Choroid plexus epithelial cell (primary cell): ENCODE measurements at regions not wholly inside any gene's neighbourhood (a gene's known extent, or its start where the extent isn't known, plus 50 kb on each side); places are given as distances from the start of the nearest gene placed in this dataset.
"Not testable (repeated sequence)": the region's sequence is repeated elsewhere in the genome, so short reads cannot be mapped to it uniquely, and the experiment has no call there.

Experiments
- DNase-seq: peaks from one replicate; pipeline ENCODE4 v3.0.0-alpha.2; 2010; ENCODE audit warnings: low read depth
- H3K4me3 ChIP-seq: 2 replicates; pipeline ENCODE4 v1.5.1; 2011; ENCODE audit warnings: low read depth, mild to moderate bottlenecking, control low read depth, low read length, moderate library complexity
- CTCF ChIP-seq: conservative IDR thresholded peaks from 2 replicates; pipeline ENCODE4 v1.5.1; 2011; ENCODE audit warnings: low read depth, mild to moderate bottlenecking, control low read depth, inconsistent platforms, low read length, moderate library complexity

GRCh38 chr3:82392203-82392775 lies 630.8 kb upstream of the GBE1 start:
- H3K4me3 ChIP-seq, result no peak overlapping the region
- DNase-seq, result no peak
- no peak for TF ChIP-seq CTCF

DNA sequence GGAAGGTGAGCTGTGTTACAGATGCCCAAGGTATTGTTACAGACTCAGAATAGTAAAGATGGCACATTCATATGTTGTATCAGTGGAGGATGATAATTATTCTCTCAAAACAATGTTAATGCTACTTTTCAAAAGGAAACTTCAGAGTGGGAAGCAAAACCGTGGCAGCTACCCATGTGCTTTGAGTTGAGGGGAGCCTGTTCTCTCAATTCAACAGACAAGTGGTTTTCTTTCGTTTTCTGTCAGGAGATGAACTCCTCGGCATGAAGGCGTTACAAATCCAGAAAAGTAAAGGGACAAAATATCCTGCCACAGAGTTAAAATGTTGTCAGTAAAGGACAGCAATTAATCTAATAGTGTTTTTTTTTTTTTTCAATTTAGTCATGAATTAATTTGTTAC lies 629.4 kb upstream of the GBE1 start:
- DNase-seq, result no peak
- no peak for TF ChIP-seq CTCF

DNA sequence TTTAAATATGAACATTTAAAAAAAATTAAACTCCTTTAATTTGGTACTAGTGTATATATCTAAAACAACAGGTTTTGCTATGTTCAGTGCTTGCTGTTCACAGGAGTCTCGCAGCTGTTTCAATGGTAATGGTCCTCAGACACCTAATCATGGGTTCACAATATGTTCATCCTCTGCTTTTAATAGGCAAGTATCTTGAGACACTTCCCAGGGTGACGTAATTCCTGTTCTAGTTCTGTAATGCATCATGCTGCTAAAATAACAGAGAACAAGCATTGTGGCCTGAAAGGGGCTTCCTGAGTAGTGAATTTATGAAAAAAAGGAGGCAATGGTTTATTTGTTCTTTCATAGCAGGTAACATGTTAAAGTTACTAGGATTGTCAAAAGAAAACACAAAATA lies 625.2 kb upstream of the GBE1 start:
- no peak for TF ChIP-seq CTCF
- no peak overlapping the region for H3K4me3 ChIP-seq

More for the DNA sequence above, 629.4 kb upstream of the GBE1 start:
- no peak overlapping the region for H3K4me3 ChIP-seq

DNA sequence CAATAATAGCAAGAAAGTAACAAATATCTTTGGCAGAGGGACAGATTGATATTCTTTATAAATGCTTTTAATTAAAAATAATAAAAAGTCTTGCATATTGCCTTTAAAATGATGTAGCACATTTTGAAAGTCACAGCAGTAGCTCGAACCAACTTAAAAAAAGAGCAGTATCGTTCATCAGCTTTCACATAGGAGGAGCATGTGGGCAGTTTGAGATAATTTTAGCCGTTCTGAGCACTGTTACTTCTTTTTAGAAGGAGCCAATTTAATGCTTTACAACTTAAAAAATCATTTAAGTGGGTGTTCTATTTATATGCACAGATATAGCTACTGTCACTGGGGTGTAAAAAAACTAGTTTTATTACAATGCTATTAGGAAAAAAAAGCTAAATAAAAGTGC lies 622.7 kb upstream of the GBE1 start:
- H3K4me3 ChIP-seq, result no peak overlapping the region
- TF ChIP-seq CTCF, result no peak
- no peak for DNase-seq

More for the DNA sequence above, 625.2 kb upstream of the GBE1 start:
- DNase-seq, result peak; percentile 41

GRCh38 chr3:82382831-82383230 lies 621.4 kb upstream of the GBE1 start:
- no peak for DNase-seq
- H3K4me3 ChIP-seq, result no peak overlapping the region
- TF ChIP-seq CTCF, result no peak

DNA sequence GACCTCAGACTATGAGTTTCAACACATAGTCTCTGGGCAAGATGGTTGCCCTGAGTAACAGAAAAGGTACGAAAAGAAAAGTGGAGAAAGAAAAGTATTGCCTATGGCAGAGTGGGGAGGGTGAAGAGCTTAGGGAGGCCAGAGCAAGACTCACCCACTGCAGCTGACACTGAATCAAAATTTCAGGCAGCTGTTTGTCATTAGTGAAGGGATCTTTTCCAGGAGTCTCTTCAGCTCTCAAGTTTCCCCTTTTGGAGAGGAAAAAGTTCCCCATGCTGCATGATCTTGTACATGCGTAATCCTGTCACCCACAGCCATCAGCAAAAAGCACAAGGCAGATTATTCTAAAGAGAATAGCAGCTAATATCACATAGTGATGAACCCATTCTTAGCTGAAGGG lies 616.9 kb upstream of the GBE1 start:
- TF ChIP-seq CTCF, result no peak
- DNase-seq, result no peak
- no peak overlapping the region for H3K4me3 ChIP-seq

- no peak overlapping the region for H3K4me3 ChIP-seq
- DNase-seq, result no peak
- TF ChIP-seq CTCF, result no peak
Observed at GRCh38 chr3:82376883-82377282, 615.4 kb upstream of the GBE1 start.

DNA sequence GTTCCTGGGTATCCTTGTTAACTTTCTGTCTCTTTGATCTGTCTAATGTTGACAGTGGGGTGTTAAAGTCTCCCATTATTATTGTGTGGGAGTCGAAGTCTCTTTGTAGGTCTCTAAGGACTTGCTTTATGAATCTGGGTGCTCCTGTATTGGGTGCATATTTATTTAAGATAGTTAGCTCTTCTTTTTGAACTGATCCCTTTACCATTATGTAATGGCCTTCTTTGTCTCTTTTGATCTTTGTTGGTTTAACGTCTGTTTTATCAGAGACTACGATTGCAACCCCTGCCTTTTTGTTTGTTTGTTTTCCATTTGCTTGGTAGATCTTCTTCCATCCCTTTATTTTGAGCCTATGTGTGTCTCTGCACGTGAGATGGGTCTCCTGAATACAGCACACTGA lies 612.4 kb upstream of the GBE1 start:
- not testable (repeated sequence) for H3K4me3 ChIP-seq

More for the DNA sequence above, 612.4 kb upstream of the GBE1 start:
- not testable (repeated sequence) for DNase-seq
